ENCODE measurements at regions not wholly inside any gene's neighbourhood (a gene's known extent, or its start where the extent isn't known, plus 50 kb on each side); places are given as distances from the start of the nearest gene placed in this dataset.

DNA sequence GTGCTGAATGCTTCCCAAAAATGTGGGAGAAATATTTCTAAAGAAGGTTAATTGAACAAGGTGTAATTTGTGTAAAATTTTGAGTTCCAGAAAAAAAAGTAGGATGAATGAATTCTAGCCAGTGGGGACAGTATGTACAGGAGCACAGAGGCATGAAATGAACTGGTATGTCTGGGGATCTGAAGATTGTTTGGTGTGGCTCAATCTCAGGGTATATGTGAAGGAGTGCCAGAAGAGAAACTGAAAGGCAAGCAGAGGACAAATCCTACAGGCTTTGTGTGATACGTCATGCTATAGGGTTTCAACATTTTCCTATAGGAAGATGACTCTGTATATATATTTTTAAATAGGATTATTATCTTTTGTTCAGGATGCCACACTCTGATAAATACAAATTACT lies 126.9 kb downstream of the FAM181B start:
- Histone ChIP-seq H3K9me3 (ENCODE audit: control insufficient read depth, low read length) (no peaks in the 10 kb centered on the region), H3K36me3 (ENCODE audit: control insufficient read depth, insufficient read depth, low read length, severe bottlenecking) (no peaks in the 10 kb centered on the region), H3K4me3 (ENCODE audit: low read length) (no peak overlapping the region), H3K9ac (ENCODE audit: low read length) (no peak overlapping the region), H3K4me1 (ENCODE audit: control insufficient read depth, insufficient read depth, low read length) (no peaks in the 10 kb centered on the region), H3K27me3 (replicated peaks; ENCODE audit: control insufficient read depth, insufficient read depth, low read length) (no peaks in the 10 kb centered on the region)
- no peak for DNase-seq (ENCODE audit: low read depth)

DNA sequence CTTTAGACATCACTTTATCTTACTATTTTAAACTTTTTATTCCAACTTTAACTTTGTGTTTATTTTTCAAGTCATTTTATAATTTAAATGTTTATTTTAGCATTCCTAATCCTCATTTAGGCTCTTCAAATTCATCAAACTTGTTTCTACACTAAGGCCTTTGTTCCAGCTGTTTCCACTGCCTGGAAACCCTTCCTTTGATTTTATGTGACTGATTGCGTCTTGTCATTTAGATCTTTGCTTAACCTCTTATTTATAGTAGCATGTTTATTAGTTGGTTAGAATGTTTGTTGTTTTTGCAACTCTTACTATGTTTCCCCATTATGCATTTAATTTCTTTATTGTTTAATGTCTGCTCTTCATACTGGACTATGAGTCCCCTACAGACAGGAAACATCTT lies 132.0 kb downstream of the FAM181B start:
- Histone ChIP-seq H3K9me3 (ENCODE audit: control insufficient read depth, low read length) (no peaks in the 10 kb centered on the region), H3K36me3 (ENCODE audit: control insufficient read depth, insufficient read depth, low read length, severe bottlenecking) (no peaks in the 10 kb centered on the region), H3K4me1 (ENCODE audit: control insufficient read depth, insufficient read depth, low read length) (no peaks in the 10 kb centered on the region), H3K27me3 (replicated peaks; ENCODE audit: control insufficient read depth, insufficient read depth, low read length) (no peaks in the 10 kb centered on the region), H3K9ac (ENCODE audit: low read length) (no peak overlapping the region), H3K4me3 (ENCODE audit: low read length) (no peak overlapping the region)
- no peak for DNase-seq (ENCODE audit: low read depth)

DNA sequence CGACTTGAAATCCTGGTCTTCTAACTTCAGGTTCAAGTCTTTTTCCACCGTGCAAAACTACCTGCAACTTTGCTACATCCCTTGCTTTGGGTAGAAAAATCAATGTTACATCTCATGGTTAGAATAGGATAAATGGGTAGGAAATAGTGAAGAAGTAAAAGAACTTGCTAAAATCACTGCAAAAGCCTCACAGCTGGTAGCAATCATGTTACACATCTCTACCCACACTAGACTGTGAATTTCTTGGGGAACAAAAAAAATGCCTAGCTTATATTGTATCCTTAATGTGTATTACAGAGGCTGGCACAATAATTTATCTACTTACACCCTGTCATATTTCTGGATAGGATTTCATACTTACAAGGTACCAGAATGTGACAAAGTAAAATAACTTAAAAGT lies 133.8 kb downstream of the FAM181B start:
- H3K4me1 ChIP-seq (ENCODE audit: control insufficient read depth, insufficient read depth, low read length) = no peaks in the 10 kb centered on the region
- H3K36me3 ChIP-seq (ENCODE audit: control insufficient read depth, insufficient read depth, low read length, severe bottlenecking) = no peaks in the 10 kb centered on the region
- H3K9ac ChIP-seq (ENCODE audit: low read length) = no peak overlapping the region
- no peaks in the 10 kb centered on the region for H3K27me3 ChIP-seq (replicated peaks; ENCODE audit: control insufficient read depth, insufficient read depth, low read length)
- no peak for DNase-seq (ENCODE audit: low read depth)
- H3K4me3 ChIP-seq (ENCODE audit: low read length) = no peak overlapping the region
- no peaks in the 10 kb centered on the region for H3K9me3 ChIP-seq (ENCODE audit: control insufficient read depth, low read length)

DNA sequence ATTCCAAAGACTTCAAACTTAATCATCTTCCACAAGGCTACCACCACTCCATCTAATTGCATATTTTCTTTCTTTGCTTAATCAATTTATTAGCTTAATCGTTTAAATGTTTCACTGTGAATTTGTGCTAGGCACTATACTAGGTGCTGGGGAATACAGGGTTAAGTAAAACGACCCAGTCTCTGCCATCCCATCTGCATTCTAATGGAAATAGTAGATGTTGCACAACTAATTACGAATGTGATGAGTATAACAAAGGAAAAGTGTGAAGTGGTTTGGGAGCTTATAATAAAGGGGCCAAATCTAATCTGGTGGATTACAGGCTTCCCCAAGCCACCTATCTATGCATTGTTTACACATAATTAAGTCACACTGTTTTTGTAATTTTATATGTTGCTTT lies 147.1 kb downstream of the FAM181B start:
- H3K4me1 ChIP-seq (ENCODE audit: control insufficient read depth, insufficient read depth, low read length) = no peaks in the 10 kb centered on the region
- H3K4me3 ChIP-seq (ENCODE audit: low read length) = no peak overlapping the region
- H3K36me3 ChIP-seq (ENCODE audit: control insufficient read depth, insufficient read depth, low read length, severe bottlenecking) = no peaks in the 10 kb centered on the region
- H3K9me3 ChIP-seq (ENCODE audit: control insufficient read depth, low read length) = no peaks in the 10 kb centered on the region
- no peaks in the 10 kb centered on the region for H3K27me3 ChIP-seq (replicated peaks; ENCODE audit: control insufficient read depth, insufficient read depth, low read length)
- no peak overlapping the region for H3K9ac ChIP-seq (ENCODE audit: low read length)
- no peak for DNase-seq (ENCODE audit: low read depth)

DNA sequence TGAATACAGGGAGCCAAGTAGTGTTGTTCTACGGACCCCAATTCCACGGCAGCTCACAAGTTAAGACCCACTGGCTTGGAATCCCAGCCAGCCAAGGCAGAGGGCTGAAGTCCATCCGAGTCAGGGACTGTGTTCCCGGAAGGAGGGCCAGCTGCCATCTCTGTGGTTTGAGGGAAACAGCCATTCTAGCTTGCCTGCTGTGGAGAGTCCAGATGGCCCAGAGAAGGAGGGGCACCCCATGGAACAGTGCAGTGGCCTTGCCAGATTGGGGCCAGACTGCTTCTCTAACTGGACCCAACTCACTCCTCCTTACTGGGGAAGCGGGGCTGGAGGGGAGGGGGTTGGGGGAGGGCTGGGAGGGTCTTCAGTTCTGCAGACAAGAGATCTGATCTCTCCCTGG lies 156.4 kb downstream of the FAM181B start:
- no peaks in the 10 kb centered on the region for H3K4me1 ChIP-seq (ENCODE audit: control insufficient read depth, insufficient read depth, low read length)
- H3K9me3 ChIP-seq (ENCODE audit: control insufficient read depth, low read length) = no peaks in the 10 kb centered on the region
- H3K4me3 ChIP-seq (ENCODE audit: low read length) = no peak overlapping the region
- no peak for DNase-seq (ENCODE audit: low read depth)
- H3K36me3 ChIP-seq (ENCODE audit: control insufficient read depth, insufficient read depth, low read length, severe bottlenecking) = no peaks in the 10 kb centered on the region
- H3K9ac ChIP-seq (ENCODE audit: low read length) = no peak overlapping the region
- H3K27me3 ChIP-seq (replicated peaks; ENCODE audit: control insufficient read depth, insufficient read depth, low read length) = no peaks in the 10 kb centered on the region

DNA sequence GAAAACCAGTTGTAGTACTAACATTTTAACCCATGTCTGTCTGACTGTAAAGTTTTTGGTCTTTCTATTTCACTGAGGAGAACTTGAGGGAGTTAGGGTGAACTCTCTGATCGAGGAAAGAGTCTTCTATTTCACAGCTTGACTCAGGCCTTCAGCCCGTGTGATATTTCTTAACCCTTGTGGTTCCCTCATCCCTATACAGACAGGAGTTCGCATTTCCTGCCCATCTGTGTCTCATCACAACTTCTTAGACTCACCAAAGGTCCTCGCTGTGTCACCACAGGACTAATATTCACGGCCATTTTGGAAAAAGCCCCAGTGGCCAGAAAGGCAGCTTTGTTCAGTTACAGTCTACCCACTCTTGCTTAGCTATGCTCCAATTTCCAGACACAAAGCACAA lies 172.8 kb downstream of the FAM181B start:
- Histone ChIP-seq H3K27me3 (replicated peaks; ENCODE audit: control insufficient read depth, insufficient read depth, low read length) (no peaks in the 10 kb centered on the region), H3K9ac (ENCODE audit: low read length) (no peak overlapping the region), H3K9me3 (ENCODE audit: control insufficient read depth, low read length) (peaks cover 1% of the 10 kb centered on the region), H3K4me3 (ENCODE audit: low read length) (no peak overlapping the region), H3K36me3 (ENCODE audit: control insufficient read depth, insufficient read depth, low read length, severe bottlenecking) (no peaks in the 10 kb centered on the region), H3K4me1 (ENCODE audit: control insufficient read depth, insufficient read depth, low read length) (no peaks in the 10 kb centered on the region)
- no peak for DNase-seq (ENCODE audit: low read depth)

DNA sequence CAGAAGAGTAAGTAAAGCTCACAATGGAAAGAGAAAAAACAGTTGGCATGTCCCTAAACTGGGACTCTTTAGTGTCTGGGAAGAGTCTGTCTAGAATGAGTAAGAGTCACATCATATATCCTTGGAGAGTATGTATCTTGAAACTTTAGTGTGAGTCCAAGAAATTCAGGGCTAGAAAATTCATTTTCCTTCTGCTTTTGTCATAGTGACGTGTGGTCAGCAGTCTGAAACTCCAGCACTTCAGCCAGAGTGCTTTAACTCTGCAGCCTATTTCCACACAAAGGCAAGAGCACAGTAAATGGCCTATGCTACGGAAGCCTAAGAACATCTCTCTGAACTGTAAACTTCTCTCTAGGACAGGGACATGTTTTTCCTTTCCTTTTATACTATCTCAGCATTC lies 174.1 kb downstream of the FAM181B start:
- DNase-seq (ENCODE audit: low read depth) = no peak
- Histone ChIP-seq H3K9ac (ENCODE audit: low read length) (no peak overlapping the region), H3K4me1 (ENCODE audit: control insufficient read depth, insufficient read depth, low read length) (no peaks in the 10 kb centered on the region), H3K36me3 (ENCODE audit: control insufficient read depth, insufficient read depth, low read length, severe bottlenecking) (no peaks in the 10 kb centered on the region), H3K27me3 (replicated peaks; ENCODE audit: control insufficient read depth, insufficient read depth, low read length) (no peaks in the 10 kb centered on the region), H3K4me3 (ENCODE audit: low read length) (no peak overlapping the region), H3K9me3 (ENCODE audit: control insufficient read depth, low read length) (peaks cover 3% of the 10 kb centered on the region)

DNA sequence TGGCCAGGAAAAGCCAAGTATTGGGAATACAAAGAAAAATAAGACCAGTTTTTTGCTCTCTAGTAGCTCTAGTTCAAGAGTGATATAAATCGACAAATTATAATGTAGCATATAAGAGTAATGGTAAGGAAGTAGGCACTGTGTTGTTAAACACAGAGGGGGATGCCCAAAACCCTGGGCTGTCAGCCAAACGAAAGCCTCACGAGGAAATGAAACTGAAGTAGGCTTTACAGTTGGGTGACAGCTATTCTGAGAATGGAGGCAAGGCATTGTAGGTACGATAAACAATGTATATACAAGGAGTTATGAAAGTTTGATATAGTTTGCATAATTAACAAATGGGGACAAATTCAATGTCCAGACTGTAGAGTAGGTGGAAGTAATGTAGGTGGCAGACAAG lies 176.4 kb downstream of the FAM181B start:
- Histone ChIP-seq H3K36me3 (ENCODE audit: control insufficient read depth, insufficient read depth, low read length, severe bottlenecking) (no peaks in the 10 kb centered on the region), H3K9ac (ENCODE audit: low read length) (no peak overlapping the region), H3K27me3 (replicated peaks; ENCODE audit: control insufficient read depth, insufficient read depth, low read length) (no peaks in the 10 kb centered on the region), H3K4me1 (ENCODE audit: control insufficient read depth, insufficient read depth, low read length) (no peaks in the 10 kb centered on the region), H3K4me3 (ENCODE audit: low read length) (no peak overlapping the region), H3K9me3 (ENCODE audit: control insufficient read depth, low read length) (peaks cover 3% of the 10 kb centered on the region)
- no peak for DNase-seq (ENCODE audit: low read depth)

DNA sequence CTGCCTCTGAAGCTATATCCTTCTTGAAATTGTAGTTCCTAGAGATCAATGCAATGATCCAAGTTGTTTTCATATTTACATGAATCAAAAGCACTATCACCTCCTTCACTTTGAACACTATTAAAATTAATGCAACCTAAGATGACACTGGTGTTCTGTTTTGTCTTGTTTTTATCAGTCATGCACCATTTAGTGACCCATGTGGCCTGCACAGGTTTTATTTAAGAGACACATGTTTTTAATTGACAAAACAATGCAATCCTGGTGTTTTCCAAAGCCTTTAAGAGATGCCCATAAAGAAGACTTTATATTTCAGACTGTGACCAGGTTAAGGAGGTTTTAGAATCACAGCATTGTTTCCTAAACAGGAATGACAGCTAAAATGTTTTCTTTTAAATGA lies 177.5 kb downstream of the FAM181B start:
- Histone ChIP-seq H3K9ac (ENCODE audit: low read length) (no peak overlapping the region), H3K4me3 (ENCODE audit: low read length) (no peak overlapping the region), H3K4me1 (ENCODE audit: control insufficient read depth, insufficient read depth, low read length) (no peaks in the 10 kb centered on the region), H3K36me3 (ENCODE audit: control insufficient read depth, insufficient read depth, low read length, severe bottlenecking) (no peaks in the 10 kb centered on the region), H3K27me3 (replicated peaks; ENCODE audit: control insufficient read depth, insufficient read depth, low read length) (no peaks in the 10 kb centered on the region), H3K9me3 (ENCODE audit: control insufficient read depth, low read length) (peaks cover 3% of the 10 kb centered on the region)
- DNase-seq (ENCODE audit: low read depth) = no peak

DNA sequence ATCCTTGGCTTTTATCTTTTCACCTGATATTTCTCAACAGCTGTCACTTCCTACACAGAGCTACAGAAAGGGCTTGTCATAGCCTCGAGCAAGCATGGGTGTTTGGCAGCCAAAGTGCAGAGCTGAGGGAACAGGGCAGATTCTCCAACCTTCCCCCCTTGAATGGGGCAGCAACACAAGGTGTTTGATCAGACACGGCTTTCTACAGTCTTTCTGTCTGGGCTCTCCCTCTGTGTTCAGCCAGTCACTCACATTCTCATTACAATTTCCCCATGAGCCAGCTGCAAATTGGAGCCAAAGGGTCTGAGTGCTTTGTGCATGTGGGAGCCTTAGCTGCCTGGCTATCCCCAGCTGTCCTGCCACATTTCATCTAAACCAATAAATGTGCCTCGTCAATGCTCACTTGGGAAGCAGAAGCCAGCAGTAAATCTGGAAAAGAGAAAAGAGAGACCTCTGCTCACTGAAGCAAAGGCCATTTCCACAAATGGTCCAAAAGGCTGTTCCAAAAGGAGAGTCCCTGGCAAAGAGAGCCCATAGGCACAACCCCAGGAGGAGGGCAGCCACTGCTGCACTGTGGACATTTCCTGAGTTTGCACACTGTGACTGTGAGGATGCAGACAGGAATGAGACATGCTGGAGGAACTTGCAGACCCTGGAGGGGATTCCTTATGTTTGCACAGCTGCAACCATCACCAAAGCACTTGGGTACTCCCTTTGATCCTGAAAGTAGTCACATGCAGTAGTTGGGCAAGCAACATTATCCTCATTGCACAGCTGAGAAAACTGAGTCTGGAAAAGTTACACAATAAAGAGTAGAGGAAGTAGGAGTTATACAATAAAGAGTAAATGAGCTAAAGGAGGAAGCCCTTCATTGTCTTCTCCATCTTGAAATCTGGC lies 186.8 kb downstream of the FAM181B start:
- no peaks in the 10 kb centered on the region for H3K27me3 ChIP-seq (replicated peaks; ENCODE audit: control insufficient read depth, insufficient read depth, low read length)
- no peak for DNase-seq (ENCODE audit: low read depth)
- no peaks in the 10 kb centered on the region for H3K36me3 ChIP-seq (ENCODE audit: control insufficient read depth, insufficient read depth, low read length, severe bottlenecking)
- H3K4me3 ChIP-seq (ENCODE audit: low read length) = no peak overlapping the region
- H3K9me3 ChIP-seq (ENCODE audit: control insufficient read depth, low read length) = no peaks in the 10 kb centered on the region
- H3K4me1 ChIP-seq (ENCODE audit: control insufficient read depth, insufficient read depth, low read length) = no peaks in the 10 kb centered on the region
- H3K9ac ChIP-seq (ENCODE audit: low read length) = no peak overlapping the region

DNA sequence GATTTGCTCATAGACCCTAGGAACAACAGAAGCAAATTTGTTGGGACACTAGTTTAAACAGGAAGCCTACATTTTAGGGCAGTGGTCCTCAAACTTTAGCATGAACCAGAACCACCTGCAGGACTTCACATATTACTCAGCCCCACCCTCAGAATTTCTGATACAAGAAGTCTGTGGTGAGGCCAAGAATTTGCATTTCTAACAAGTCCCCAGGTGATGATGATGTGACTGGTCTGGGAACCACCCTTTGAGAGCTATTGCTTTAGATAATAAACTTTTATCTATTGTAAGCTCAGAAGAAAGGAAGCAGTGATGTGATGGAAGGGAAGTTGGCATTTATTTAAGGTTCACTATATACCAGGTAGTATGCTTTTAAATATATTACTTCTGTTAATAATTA lies 194.0 kb downstream of the FAM181B start:
- Histone ChIP-seq H3K4me3 (ENCODE audit: low read length) (no peak overlapping the region), H3K9ac (ENCODE audit: low read length) (no peak overlapping the region), H3K36me3 (ENCODE audit: control insufficient read depth, insufficient read depth, low read length, severe bottlenecking) (no peaks in the 10 kb centered on the region), H3K27me3 (replicated peaks; ENCODE audit: control insufficient read depth, insufficient read depth, low read length) (no peaks in the 10 kb centered on the region), H3K4me1 (ENCODE audit: control insufficient read depth, insufficient read depth, low read length) (no peaks in the 10 kb centered on the region), H3K9me3 (ENCODE audit: control insufficient read depth, low read length) (no peaks in the 10 kb centered on the region)
- no peak for DNase-seq (ENCODE audit: low read depth)

DNA sequence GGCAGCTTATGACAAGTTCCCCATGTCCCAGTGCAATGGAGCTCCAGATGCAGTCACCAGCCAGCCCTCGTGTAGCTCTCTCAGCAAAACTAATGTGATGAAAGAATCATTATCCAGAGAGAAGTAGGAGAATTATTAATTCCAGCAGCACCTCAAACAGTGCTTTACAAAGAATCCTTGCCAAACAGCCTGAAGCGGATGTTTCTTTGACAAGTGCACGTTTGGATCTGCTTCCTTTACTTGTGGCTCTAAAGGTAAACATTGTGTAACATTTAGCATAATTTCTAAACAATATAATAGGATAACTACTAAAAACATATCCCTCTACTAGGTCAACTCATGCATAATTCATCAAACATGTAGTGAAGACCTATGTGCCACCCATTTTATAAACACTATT lies 197.0 kb downstream of the FAM181B start:
- no peaks in the 10 kb centered on the region for H3K27me3 ChIP-seq (replicated peaks; ENCODE audit: control insufficient read depth, insufficient read depth, low read length)
- no peaks in the 10 kb centered on the region for H3K4me1 ChIP-seq (ENCODE audit: control insufficient read depth, insufficient read depth, low read length)
- no peak for DNase-seq (ENCODE audit: low read depth)
- H3K36me3 ChIP-seq (ENCODE audit: control insufficient read depth, insufficient read depth, low read length, severe bottlenecking) = no peaks in the 10 kb centered on the region
- H3K4me3 ChIP-seq (ENCODE audit: low read length) = no peak overlapping the region
- no peaks in the 10 kb centered on the region for H3K9me3 ChIP-seq (ENCODE audit: control insufficient read depth, low read length)
- no peak overlapping the region for H3K9ac ChIP-seq (ENCODE audit: low read length)

Measured in adipocyte (in vitro differentiated cells).